DOHH2 (cell line): ENCODE measurements at regions not wholly inside any gene's neighbourhood (a gene's known extent, or its start where the extent isn't known, plus 50 kb on each side); places are given as distances from the start of the nearest gene placed in this dataset.

Source experiments
- CTCF ChIP-seq: fragments of 200-600 bp; sonication (generic); IDR thresholded peaks from one replicate; pipeline ENCODE4 v1.5.1; 2014; ENCODE audit warnings: antibody characterized with exemption, mild to moderate bottlenecking, low read depth, low read length; ENCODE audit not compliant: poor library complexity, severe bottlenecking
- EZH2phosphoT487 ChIP-seq: fragments of 200-600 bp; sonication (generic); IDR thresholded peaks from 2 replicates; pipeline ENCODE4 v1.6.1; 2017; ENCODE audit warnings: borderline replicate concordance, mild to moderate bottlenecking, antibody characterized with exemption, low read length, moderate library complexity, mixed read lengths

GRCh38 chr10:121112579-121113384 is 261.6 kb downstream of the WDR11 start:
- TF ChIP-seq CTCF = no peak
- TF ChIP-seq EZH2phosphoT487 = no peak
